EH (cell line): ENCODE measurements at regions not wholly inside any gene's neighbourhood (a gene's known extent, or its start where the extent isn't known, plus 50 kb on each side); places are given as distances from the start of the nearest gene placed in this dataset.
"Not testable (repeated sequence)": the region's sequence is repeated elsewhere in the genome, so short reads cannot be mapped to it uniquely, and the experiment has no call there.

Experiments used
- DNase-seq: peaks from one replicate; pipeline ENCODE4 v3.0.0-alpha.2; 2015; ENCODE audit warnings: low read depth

DNA sequence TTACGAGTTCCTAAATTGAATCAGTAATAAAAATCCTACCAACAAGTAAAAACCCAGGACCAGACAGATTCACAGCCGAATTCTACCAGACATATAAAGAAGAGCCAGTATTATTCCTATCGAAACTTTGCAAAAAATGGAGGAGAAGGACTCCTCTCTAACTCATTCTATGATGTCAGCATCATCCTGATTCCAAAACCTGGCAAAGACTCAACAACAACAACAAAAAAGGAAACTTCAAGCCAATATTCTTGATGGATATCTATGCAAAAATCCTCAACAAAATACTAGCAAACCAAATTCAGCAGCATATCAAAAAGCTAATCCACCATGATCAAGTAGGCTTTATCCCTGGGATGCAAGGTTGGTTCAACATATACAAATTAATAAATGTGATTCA is 84.6 kb upstream of the ADRB2 start:
- DNase-seq, result peak; percentile 16

DNA sequence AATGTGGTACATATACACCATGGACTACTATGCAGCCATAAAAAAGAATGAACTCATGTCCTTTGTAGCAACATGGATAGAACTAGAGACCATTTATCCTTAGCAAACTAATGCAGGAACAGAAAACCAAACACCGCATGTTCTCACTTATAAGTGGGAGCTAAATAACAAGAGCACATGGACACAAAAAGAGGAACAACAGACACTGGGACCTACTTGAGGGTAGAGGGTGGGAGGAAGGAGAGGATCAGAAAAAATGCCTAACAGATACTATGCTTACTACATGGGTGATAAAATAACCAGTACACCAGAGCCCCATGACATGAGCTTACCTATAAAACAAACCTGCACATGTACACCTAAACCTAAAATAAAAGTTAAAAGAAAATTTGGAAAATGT is 82.0 kb upstream of the ADRB2 start:
- DNase-seq, result not testable (repeated sequence)

DNA sequence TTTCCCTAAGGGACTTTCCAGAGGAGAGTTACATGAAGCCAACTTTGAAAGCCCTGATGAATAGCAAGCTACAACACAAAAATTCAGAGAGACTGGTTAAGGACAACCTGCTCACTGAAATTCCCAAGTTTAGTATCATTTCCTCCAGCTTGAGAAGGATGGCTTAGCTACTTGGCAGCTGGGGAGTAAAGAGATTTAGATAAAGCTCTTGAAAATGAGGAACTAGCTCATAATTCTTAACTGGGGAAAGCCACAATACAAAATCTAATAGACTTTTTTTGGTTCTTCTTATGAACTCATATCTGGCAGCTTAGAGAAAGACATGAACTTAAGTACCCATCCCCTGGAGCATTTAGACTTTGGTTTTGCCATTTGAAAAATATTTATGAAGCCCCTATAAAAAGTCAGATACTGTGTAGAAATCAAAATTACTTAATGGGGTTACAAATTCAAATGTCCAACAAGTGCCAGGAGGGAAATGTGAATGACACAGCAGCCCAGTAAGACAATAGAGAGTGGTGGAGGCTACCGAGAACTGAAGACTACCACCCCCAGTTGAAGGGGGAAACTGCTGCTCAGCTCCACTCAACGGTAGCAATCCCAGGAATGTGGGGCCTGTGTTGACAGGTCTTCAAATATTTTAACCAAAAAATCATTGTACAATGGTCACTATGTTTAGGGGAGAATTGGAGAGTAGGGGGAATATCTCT is 79.4 kb upstream of the ADRB2 start:
- DNase-seq, result peak; percentile 9

DNA sequence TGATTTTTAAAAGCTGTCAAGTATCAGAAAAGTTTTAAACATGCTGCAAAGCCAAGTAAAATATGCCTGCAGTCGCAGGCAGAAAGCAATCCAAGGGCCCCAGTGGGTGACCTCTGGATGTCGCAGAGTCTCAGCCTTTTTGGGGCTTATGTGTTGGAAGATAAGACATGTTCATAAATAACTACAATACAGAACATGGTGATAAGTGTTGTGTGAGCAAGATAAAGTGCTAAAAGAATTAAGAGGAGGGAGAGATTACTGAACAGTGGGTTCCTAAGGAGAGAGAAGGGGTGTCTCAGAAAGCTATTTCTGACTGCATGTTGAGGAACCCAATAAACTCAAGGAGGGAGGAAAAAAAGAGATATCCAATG is 78.9 kb upstream of the ADRB2 start:
- no peak for DNase-seq

DNA sequence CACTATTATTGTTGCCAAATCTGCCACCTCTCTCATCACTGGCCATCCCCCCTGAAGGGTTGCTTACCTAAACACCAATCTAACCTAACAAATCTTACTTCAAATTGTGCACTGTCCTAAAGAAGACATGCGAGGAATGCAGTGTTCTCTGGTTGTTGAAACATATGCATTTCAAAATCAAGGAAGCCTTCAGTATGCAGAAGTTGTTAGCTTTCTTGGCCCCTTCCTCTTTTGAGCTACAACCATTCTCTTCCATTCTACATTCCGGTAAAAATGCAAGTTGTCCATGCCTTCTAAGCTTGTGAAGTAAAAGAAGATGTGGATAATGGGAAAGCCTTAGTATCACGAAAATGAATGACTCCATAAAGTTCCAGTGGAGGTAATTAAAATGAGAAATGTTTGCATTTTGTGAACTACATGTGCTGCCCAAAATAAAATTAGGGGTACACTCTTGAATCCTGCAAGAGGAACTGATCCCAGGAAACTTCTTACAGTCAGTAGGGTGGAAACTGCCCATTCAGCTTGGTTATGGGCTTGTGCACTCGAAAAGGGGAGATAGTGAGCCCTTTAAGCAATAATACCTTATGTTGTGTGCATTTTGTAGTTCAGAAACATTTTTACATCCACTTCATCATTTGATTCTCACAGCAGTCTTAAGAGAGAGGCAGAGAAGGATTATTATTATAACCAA is 77.6 kb upstream of the ADRB2 start:
- DNase-seq, result no peak

DNA sequence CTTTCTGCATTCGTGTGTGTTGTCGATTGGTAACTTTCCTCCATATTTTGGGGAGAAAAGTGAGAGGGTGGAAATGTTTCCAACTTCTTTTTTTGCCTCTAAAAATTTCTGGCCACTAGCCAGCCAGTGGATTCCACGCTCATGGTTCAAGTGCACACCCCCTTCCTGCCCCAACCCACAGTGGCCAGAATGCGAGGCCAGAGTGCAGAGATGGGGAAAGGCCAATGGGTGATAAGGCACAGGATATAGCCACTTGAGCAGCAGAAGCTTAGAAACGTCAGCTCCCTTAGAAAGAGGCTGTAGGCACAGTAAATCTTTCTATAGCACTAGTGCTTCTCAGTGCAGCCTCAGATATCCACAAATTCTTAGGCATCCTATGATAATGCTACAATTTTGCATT is 75.8 kb upstream of the ADRB2 start:
- DNase-seq, result no peak

DNA sequence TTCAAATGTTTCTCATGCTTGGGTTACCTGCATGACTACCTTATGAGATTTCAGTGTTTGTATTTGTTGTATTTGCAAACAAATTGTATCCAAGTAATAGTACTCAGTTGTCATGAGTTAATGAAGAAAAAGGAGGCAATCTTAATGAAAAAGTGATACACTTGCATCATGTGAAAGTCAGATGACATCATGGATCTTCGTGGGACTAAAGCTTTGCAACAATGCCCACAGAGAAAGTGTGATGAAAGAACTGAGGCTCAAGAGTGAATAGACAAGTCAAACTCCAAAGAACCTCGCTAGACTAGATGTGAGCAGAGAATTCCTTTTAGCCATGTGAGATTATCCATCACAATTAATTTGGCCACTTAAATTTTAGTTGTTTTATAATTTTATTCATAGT is 75.4 kb upstream of the ADRB2 start:
- DNase-seq, result no peak

DNA sequence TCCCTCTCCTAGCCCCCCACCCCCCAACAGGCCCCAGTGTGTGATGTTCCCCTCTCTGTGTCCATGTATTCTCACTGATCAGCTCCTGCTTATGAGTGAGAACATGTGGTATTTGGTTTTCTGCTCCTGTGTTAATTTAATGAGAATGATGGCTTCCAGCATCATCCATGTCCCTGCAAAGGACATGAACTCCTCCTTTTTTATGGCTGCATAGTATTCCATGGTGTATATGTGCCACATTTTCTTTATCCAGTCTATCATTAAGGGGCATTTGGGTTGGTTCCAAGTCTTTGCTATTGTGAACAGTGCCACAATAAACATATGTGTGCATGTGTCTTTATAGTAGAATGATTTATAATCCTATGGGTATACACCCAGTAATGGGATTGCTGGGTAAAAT is 74.0 kb upstream of the ADRB2 start:
- not testable (repeated sequence) for DNase-seq

DNA sequence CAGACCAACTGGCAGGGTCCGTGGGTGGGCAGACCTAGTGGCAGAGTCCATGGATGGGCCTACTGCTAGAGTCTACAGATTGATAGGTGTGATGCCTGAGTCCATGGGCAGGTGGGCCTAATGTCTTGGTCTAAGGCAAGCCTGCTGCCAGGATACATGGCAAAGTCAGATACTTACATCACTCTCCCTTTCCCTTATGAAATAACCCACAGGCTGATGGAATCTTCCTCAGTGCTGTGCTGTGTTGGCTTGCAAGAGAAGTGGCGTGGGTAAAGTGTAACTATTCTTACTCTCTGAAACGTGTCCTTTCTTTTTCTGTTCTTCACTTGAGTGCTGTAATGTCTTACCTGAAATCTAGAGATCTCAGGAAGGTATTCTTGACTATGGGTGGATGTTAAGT is 67.3 kb upstream of the ADRB2 start:
- DNase-seq, result no peak

DNA sequence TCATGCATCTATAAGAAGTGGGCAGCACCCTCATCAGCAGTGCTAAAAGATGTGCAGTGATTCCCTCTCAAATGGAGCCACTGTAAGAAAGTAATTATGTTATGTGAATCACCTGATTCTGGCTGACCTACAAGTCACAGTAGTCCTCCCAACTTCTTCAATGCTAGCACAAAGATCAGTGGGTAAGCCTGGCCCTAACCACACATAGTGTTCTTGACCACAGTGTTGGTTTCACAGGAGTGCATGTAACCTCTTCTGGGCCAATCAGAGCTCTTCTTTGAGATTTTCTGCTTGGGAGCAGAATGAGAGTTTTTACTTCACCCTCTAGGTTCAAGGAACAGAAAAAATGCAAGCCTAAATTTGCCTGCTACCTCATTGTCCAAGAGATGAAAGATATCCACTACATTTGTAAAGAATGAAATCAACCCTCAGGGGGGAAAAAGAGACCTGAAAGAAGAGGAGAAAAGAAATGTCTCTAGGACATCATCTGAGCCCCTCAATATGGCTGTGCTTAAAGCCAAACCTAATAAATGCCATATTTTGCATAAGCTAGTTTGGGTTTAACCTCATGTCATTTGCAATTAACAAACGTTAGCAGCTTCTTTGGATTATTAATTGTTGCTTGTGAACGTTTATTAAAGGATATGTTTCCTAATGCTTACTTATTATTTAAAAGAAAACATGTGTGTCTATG is 65.3 kb upstream of the ADRB2 start:
- no peak for DNase-seq

DNA sequence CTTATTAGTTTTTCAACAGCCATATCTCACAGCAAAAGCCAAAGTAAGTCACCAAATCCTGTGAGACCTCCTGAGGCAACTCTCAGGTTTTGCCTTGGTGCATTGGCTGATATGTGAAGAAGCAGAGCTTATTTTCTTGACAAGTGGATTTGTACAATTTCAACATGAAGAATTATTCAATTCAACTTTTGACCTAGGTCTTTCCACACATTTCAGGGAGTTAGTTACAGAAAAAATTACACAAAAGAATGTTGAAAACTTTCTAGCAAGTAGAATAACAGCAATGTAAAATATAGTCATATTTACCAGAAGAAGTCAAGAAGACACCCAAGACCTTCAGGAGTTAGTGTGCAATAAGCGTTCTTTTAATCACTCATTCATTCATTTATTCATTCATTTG is 62.4 kb upstream of the ADRB2 start:
- DNase-seq, result no peak

DNA sequence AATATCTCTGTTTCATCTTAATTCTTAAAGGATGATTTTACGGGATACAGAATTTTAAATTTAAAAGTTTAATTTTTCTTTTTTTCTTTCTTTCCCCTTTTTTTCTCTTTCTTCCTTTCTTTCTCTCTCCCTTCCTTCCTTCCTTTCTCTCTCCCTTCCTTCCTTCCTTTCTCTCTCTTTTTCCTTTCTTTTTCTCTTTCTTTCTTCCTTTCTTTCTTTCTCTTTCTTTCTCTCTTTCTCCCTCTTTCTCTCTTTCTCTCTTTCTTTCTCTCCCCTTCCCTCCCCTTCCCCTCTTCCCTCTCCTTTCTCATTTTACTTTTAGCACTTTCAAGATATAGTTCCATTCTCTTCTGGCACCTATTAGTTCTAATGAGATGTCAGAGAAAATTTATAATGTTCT is 61.4 kb upstream of the ADRB2 start:
- no peak for DNase-seq

DNA sequence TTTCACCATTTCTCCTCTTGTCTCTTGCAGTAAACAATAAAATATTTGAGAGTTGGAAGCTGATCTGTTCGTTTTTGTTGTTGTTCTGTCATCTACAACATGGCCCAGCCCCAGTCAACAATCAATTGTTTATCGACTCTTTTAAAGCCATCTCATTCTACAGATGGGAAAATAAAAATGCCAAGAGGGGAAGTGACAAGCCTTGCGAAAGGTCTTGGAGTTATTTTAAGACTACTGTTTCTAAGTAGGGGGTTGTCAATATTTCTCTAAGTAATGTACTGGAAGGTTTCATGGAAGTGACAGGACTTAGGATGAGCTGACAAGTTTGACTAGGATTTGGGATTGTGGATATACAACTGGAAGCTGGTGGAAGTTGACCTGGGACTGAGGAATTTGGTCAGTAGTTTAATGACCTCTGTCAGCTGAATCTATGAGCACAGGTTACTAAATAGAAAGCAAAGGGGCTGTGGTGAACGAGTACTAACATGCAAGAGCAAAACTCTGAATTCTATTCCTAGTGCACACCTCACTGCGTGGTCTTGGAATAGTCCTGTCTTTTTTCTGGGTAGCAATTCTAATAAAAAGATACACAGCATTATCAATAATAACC is 57.5 kb upstream of the ADRB2 start:
- no peak for DNase-seq

DNA sequence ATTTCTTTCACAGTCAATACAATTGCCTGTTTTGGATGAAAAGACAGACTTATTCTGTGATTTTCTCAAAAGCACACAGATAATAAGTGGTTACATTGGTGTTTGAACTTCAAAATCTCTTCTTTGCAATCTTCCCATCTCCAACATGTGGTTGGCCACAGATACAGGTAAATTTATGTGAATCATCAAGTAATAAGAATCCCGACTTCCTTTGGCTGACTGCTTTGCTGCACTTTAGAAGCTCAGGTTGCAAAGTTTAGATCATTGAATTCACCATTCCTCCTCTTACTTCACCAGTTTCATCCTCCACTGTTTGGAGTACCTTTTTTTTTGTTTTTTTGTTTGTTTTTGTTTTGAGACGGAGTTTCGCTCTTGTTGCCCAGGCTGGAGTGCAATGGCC is 56.5 kb upstream of the ADRB2 start:
- DNase-seq, result no peak

DNA sequence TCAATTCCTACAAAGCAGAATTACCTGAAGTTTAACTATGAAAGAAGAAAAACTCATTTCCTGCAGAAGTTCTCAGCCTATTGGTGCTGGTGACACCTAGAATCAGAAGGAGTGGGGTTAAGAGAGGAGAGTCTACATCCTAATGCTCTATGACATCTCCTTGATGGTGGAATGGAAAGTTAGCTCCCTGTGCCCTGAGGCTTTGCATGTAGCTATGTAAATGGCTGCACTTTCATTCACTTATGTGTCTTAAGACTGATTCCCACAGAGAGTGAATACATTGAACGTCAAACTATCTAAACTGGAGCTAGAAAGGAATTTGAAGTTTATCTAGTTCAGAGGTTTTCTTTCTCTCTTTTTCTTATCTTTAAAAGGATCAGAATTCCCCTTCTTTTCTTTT is 52.1 kb upstream of the ADRB2 start:
- no peak for DNase-seq

DNA sequence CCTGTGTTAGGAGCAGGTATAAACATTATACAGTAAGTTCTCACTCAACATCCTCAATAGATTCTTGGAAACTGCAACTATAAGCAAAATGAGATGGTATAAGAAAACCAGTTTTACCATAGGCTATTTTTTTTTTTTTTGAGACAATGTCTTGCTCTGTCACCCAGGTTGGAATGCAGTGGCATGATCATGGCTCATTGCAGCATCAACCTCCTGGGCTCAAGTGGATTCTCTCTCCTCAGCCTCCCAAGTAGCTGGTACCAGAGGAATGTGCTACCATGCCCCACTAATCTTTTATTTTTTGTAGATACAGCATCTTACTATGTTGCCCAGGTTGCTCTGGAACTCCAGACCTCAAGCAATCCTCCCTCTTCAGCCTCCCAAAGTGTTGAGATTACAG is 50.1 kb upstream of the ADRB2 start:
- DNase-seq, result no peak
